Astrocyte of the hippocampus (primary cell): ENCODE measurements at regions not wholly inside any gene's neighbourhood (a gene's known extent, or its start where the extent isn't known, plus 50 kb on each side); places are given as distances from the start of the nearest gene placed in this dataset.
A peak's percentile ranks its signal among the peaks of the same experiment; 100 is the strongest.

Experiments
- DNase-seq: peaks from one replicate; pipeline ENCODE4 v3.0.0; 2011; ENCODE audit warnings: low read depth, low spot score

- peak; percentile 55 for DNase-seq
Measured at GRCh38 chr12:87930033-87930432, 99.2 kb downstream of the C12orf50 start.

- DNase-seq = no peak
Measured at GRCh38 chr12:87929346-87929745, 99.9 kb downstream of the C12orf50 start.

- DNase-seq = no peak
Measured at GRCh38 chr12:87928031-87928430, 101.2 kb downstream of the C12orf50 start.

- no peak for DNase-seq
Measured at GRCh38 chr12:87925021-87925420, 104.2 kb downstream of the C12orf50 start.

- DNase-seq = peak; percentile 11
Measured at GRCh38 chr12:87924149-87924548, 105.1 kb downstream of the C12orf50 start.

- DNase-seq = no peak
Measured at GRCh38 chr12:87923361-87923760, 105.8 kb downstream of the C12orf50 start.

- no peak for DNase-seq
Measured at GRCh38 chr12:87922736-87923135, 106.5 kb downstream of the C12orf50 start.

GRCh38 chr12:87921621-87922020 lies 107.6 kb downstream of the C12orf50 start:
- no peak for DNase-seq

GRCh38 chr12:87920139-87920538 lies 109.1 kb downstream of the C12orf50 start:
- no peak for DNase-seq

- DNase-seq = no peak
Measured at GRCh38 chr12:87901457-87901856, 127.7 kb downstream of the C12orf50 start.

- no peak for DNase-seq
Measured at GRCh38 chr12:87897662-87898061, 131.5 kb downstream of the C12orf50 start.

- no peak for DNase-seq
Measured at GRCh38 chr12:87883806-87884205, 145.4 kb downstream of the C12orf50 start.

- DNase-seq = no peak
Measured at GRCh38 chr12:87879141-87879540, 150.1 kb downstream of the C12orf50 start.

- DNase-seq = no peak
Measured at GRCh38 chr12:87870493-87871460, 158.4 kb downstream of the C12orf50 start.

GRCh38 chr12:87870061-87870460 lies 159.1 kb downstream of the C12orf50 start:
- DNase-seq = no peak

GRCh38 chr12:87866578-87867292 lies 162.5 kb downstream of the C12orf50 start:
- no peak for DNase-seq

GRCh38 chr12:87861791-87862190 lies 167.4 kb downstream of the C12orf50 start:
- no peak for DNase-seq

GRCh38 chr12:87853448-87854003 lies 175.7 kb downstream of the C12orf50 start:
- no peak for DNase-seq

GRCh38 chr12:87849074-87849473 lies 180.1 kb downstream of the C12orf50 start:
- DNase-seq = no peak

GRCh38 chr12:87848248-87848868 lies 180.8 kb downstream of the C12orf50 start:
- peak; percentile 80 for DNase-seq

GRCh38 chr12:87847147-87847546 lies 182.1 kb downstream of the C12orf50 start:
- no peak for DNase-seq

- no peak for DNase-seq
Measured at GRCh38 chr12:87846045-87846444, 183.2 kb downstream of the C12orf50 start.
